HepG2 (cell line): ENCODE measurements at regions not wholly inside any gene's neighbourhood (a gene's known extent, or its start where the extent isn't known, plus 50 kb on each side); places are given as distances from the start of the nearest gene placed in this dataset.
A peak's percentile ranks its signal among the peaks of the same experiment; 100 is the strongest.

Experiments
- ATAC-seq: fragments of 200-7000 bp; cut with Tn5 transposase; 3 replicates; pipeline ENCODE4 v1.9.1; 2020; ENCODE audit warnings: mild to moderate bottlenecking, moderate library complexity
- BruUV-seq: library from RNA; stranded (reverse); fragments of 400-500 nt; replicated peaks from 2 replicates; lab custom pipeline; 2021; lab: Mats Ljungman, UMichigan
- CTCF ChIA-PET: fragments of 300-600 bp; formaldehyde crosslinking; extraction: SDS; loops from one replicate; lab custom pipeline; 2021; ENCODE audit warnings: low total read pairs, inconsistent platforms, low intra/inter-chr PET ratio; lab: Yijun Ruan, JAX
- POLR2A ChIA-PET: fragments of 350-600 bp; sonication (Branson Sonifier 250); formaldehyde crosslinking; loops from one replicate; lab custom pipeline; 2020; ENCODE audit warnings: antibody characterized with exemption, inconsistent platforms; lab: Yijun Ruan, JAX
- DNase-seq: peaks from one replicate; pipeline ENCODE4 v3.0.0-alpha.2; 2015; ENCODE audit warnings: low spot score
- FAIRE-seq: peaks from 3 replicates; lab custom pipeline; 2011; peaks lifted over from hg19 to GRCh38; lab: Jason Lieb, UNC
- H2AFZ ChIP-seq: one replicate; pipeline ENCODE4 v1.6.1; 2011; ENCODE audit warnings: low read length, inconsistent platforms
- H3K27ac ChIP-seq: fragments of 300-600 bp; 3 replicates; pipeline ENCODE4 v1.8.0; 2011; ENCODE audit warnings: mixed run types, mild to moderate bottlenecking, mixed read lengths, low read length, inconsistent platforms; ENCODE audit not compliant: insufficient read depth; ENCODE audit errors: extremely low read length
- H3K27me3 ChIP-seq, 2 experiments: fragments of 200-600 bp in 1 of 2; 2 replicates in 1 of 2; 3 replicates in 1 of 2; pipeline versions ENCODE4 v1.6.0 to v1.8.0; 2011; ENCODE audit warnings: low read length in 2 of 2, mild to moderate bottlenecking in 2 of 2, moderate library complexity in 2 of 2, inconsistent platforms in 1 of 2; ENCODE audit not compliant: insufficient read depth in 2 of 2, control insufficient read depth in 1 of 2
- H3K36me3 ChIP-seq, 2 experiments: fragments of 200-600 bp in 1 of 2; replicated peaks in 1 of 2; 2 replicates in 1 of 2; 3 replicates in 1 of 2; pipeline versions ENCODE4 v1.5.1 to v1.8.0; 2011; ENCODE audit warnings: low read length in 2 of 2, inconsistent platforms in 1 of 2; ENCODE audit not compliant: insufficient read depth in 2 of 2, control insufficient read depth in 1 of 2
- H3K4me1 ChIP-seq: 2 replicates; pipeline ENCODE4 v1.5.1; 2012; ENCODE audit warnings: low read length, inconsistent platforms; ENCODE audit not compliant: insufficient read depth
- H3K4me2 ChIP-seq: 2 replicates; pipeline ENCODE4 v1.6.0; 2011; ENCODE audit warnings: low read depth, low read length, inconsistent platforms
- H3K4me3 ChIP-seq, 3 experiments: fragments of 200-600 bp in 1 of 3; sonication (generic), shearing (Covaris generic) in 1 of 3; replicated peaks in 1 of 3; 2 replicates each; pipeline ENCODE4 v1.5.1; 2011 to 2016; ENCODE audit warnings: low read length in 3 of 3, inconsistent platforms in 2 of 3, low read depth in 2 of 3, mild to moderate bottlenecking in 2 of 3, control low read depth in 1 of 3, mixed read lengths in 1 of 3; ENCODE audit not compliant: insufficient read depth in 1 of 3
- H3K79me2 ChIP-seq: one replicate; pipeline ENCODE4 v1.6.1; 2011; ENCODE audit warnings: low read length, inconsistent platforms; ENCODE audit not compliant: insufficient read depth
- H3K9ac ChIP-seq: 2 replicates; pipeline ENCODE4 v1.6.0; 2011; ENCODE audit warnings: mild to moderate bottlenecking, low read depth, low read length, inconsistent platforms; ENCODE audit not compliant: insufficient read depth
- H3K9me3 ChIP-seq: 2 replicates; pipeline ENCODE4 v1.5.1; 2012; ENCODE audit warnings: mild to moderate bottlenecking, low read length
- H4K20me1 ChIP-seq: 2 replicates; pipeline ENCODE4 v1.6.0; 2011; ENCODE audit warnings: inconsistent platforms, mild to moderate bottlenecking, low read length, moderate library complexity; ENCODE audit not compliant: insufficient read depth
- ARID5B ChIP-seq: IDR thresholded peaks from 2 replicates; pipeline ENCODE4 v1.4.0; 2020; ENCODE audit warnings: mild to moderate bottlenecking, missing genetic modification reagents
- ELF4 ChIP-seq: sonication (generic); formaldehyde crosslinking; IDR thresholded peaks from 2 replicates; pipeline ENCODE4 v1.5.0; 2020; ENCODE audit warnings: missing genetic modification reagents, mild to moderate bottlenecking, moderate library complexity, borderline replicate concordance
- ETV5 ChIP-seq: IDR thresholded peaks from 2 replicates; pipeline ENCODE4 v1.6.1; 2018; ENCODE audit warnings: missing biosample characterization, missing genetic modification reagents, inconsistent platforms, borderline replicate concordance
- ETV6 ChIP-seq: sonication (generic); formaldehyde crosslinking; conservative IDR thresholded peaks from 2 replicates; pipeline ENCODE4 v1.4.0; 2020; ENCODE audit warnings: missing genetic modification reagents
- FOXP1 ChIP-seq, 2 experiments: fragments of 450-650 bp in 1 of 2; IDR thresholded peaks; 2 replicates each; pipeline ENCODE4 v1.6.1; 2017 to 2018; ENCODE audit warnings: antibody characterized with exemption in 1 of 2
- POGZ ChIP-seq: sonication (generic); formaldehyde crosslinking; IDR thresholded peaks from 2 replicates; pipeline ENCODE4 v1.4.0; 2020; ENCODE audit warnings: mild to moderate bottlenecking, missing genetic modification reagents
- SOX5 ChIP-seq: IDR thresholded peaks from 2 replicates; pipeline ENCODE4 v1.6.1; 2016; ENCODE audit warnings: borderline replicate concordance
- SOX6 ChIP-seq, 2 experiments: fragments of 450-650 bp in 1 of 2; sonication (generic) in 1 of 2; formaldehyde crosslinking in 1 of 2; IDR thresholded peaks; 2 replicates each; pipeline versions ENCODE4 v1.4.0 to v1.6.1; 2017 to 2020; ENCODE audit warnings: antibody characterized with exemption in 1 of 2, mild to moderate bottlenecking in 1 of 2, missing genetic modification reagents in 1 of 2
- THRA ChIP-seq: sonication (generic); formaldehyde crosslinking; IDR thresholded peaks from 2 replicates; pipeline ENCODE4 v1.4.0; 2020; ENCODE audit warnings: missing genetic modification reagents, borderline replicate concordance
- ZNF430 ChIP-seq: sonication (generic); formaldehyde crosslinking; IDR thresholded peaks from 2 replicates; pipeline ENCODE4 v1.9.0; 2021; ENCODE audit warnings: mild to moderate bottlenecking, missing genetic modification reagents
- ZNF670 ChIP-seq: sonication (generic); formaldehyde crosslinking; IDR thresholded peaks from 2 replicates; pipeline ENCODE4 v1.8.0; 2022; ENCODE audit warnings: mild to moderate bottlenecking, missing genetic modification reagents, borderline replicate concordance
- ZNF709 ChIP-seq: sonication (generic); formaldehyde crosslinking; IDR thresholded peaks from 2 replicates; pipeline ENCODE4 v1.5.0; 2020; ENCODE audit warnings: mild to moderate bottlenecking, missing genetic modification reagents
- WGBS: methylation state at CpG from one replicate; pipeline ENCODE4 v1.1.6; 2017; ENCODE audit warnings: low lambda C conversion rate; 5-methylcytosine and 5-hydroxymethylcytosine counted together
- in situ Hi-C: cut with HindIII; loops from 2 replicates; pipeline ENCODE4 v1.10.0; 2017; ENCODE audit warnings: low pct_unique_long_range_greater_than_20kb; ENCODE audit not compliant: extremely low pct_ligation_motif_present
- intact Hi-C: fragments of 100-400 bp; cut with micrococcal nuclease; formaldehyde crosslinking; loops from one replicate; pipeline ENCODE4 v1.10.0; 2022; ENCODE audit not compliant: unreplicated experiment
- TF ChIP-seq, protein P1 (sequence below): sonication (generic); formaldehyde crosslinking; IDR thresholded peaks from 2 replicates; pipeline ENCODE4 v1.4.0; 2020; ENCODE audit warnings: missing genetic modification reagents
- TF ChIP-seq, protein P2 (sequence below): sonication (generic); formaldehyde crosslinking; IDR thresholded peaks from 2 replicates; pipeline ENCODE4 v1.4.0; 2020; ENCODE audit warnings: missing genetic modification reagents

GRCh38 chr5:96279801-96280542 lies 153.1 kb downstream of the PCSK1 start:
- Histone ChIP-seq H3K79me2 (no peaks in the 10 kb centered on the region), H3K9me3 (no peaks in the 10 kb centered on the region), H3K9ac (no peak overlapping the region), H2AFZ (no peak overlapping the region), H4K20me1 (no peaks in the 10 kb centered on the region), H3K27me3 (no peaks in the 10 kb centered on the region), H3K27ac (no peak overlapping the region), H3K4me3 (no peak overlapping the region), H3K4me2 (no peak overlapping the region), H3K4me1 (peaks cover 36% of the 10 kb centered on the region), H3K36me3 (no peaks in the 10 kb centered on the region)
- 87% methylated on average over 6 of the region's 6 CpGs for WGBS
- peak; percentile 62 for DNase-seq
- in situ Hi-C loops (no loop called here), intact Hi-C loops (no loop called here)
- ChIA-PET POLR2A (no interaction called here), CTCF (no interaction called here)
- no peak for FAIRE-seq
- no TSS peak for BruUV-seq
- no peak for ATAC-seq
- TF ChIP-seq ELF4 (CRISPR knock-in tag) = no peak
- TF ChIP-seq, protein P1, sequence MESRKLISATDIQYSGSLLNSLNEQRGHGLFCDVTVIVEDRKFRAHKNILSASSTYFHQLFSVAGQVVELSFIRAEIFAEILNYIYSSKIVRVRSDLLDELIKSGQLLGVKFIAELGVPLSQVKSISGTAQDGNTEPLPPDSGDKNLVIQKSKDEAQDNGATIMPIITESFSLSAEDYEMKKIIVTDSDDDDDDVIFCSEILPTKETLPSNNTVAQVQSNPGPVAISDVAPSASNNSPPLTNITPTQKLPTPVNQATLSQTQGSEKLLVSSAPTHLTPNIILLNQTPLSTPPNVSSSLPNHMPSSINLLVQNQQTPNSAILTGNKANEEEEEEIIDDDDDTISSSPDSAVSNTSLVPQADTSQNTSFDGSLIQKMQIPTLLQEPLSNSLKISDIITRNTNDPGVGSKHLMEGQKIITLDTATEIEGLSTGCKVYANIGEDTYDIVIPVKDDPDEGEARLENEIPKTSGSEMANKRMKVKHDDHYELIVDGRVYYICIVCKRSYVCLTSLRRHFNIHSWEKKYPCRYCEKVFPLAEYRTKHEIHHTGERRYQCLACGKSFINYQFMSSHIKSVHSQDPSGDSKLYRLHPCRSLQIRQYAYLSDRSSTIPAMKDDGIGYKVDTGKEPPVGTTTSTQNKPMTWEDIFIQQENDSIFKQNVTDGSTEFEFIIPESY (CRISPR knock-in tag) = peak; percentile 88
- TF ChIP-seq ETV6 (CRISPR knock-in tag) = no peak
- peak; percentile 55; the same call in 1 of the 2 replicates for TF ChIP-seq ARID5B (CRISPR knock-in tag)
- peak; percentile 25; the same call in 1 of the 2 replicates for TF ChIP-seq ETV5 (CRISPR knock-in tag)
- TF ChIP-seq ZNF670 (CRISPR knock-in tag) = no peak
- no peak for TF ChIP-seq ZNF709 (CRISPR knock-in tag)
- TF ChIP-seq, protein P2, sequence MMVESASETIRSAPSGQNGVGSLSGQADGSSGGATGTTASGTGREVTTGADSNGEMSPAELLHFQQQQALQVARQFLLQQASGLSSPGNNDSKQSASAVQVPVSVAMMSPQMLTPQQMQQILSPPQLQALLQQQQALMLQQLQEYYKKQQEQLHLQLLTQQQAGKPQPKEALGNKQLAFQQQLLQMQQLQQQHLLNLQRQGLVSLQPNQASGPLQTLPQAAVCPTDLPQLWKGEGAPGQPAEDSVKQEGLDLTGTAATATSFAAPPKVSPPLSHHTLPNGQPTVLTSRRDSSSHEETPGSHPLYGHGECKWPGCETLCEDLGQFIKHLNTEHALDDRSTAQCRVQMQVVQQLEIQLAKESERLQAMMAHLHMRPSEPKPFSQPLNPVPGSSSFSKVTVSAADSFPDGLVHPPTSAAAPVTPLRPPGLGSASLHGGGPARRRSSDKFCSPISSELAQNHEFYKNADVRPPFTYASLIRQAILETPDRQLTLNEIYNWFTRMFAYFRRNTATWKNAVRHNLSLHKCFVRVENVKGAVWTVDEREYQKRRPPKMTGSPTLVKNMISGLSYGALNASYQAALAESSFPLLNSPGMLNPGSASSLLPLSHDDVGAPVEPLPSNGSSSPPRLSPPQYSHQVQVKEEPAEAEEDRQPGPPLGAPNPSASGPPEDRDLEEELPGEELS (CRISPR knock-in tag) = 0 out of 2 replicates have a peak, but pooled peaks have one; percentile 28
- TF ChIP-seq POGZ (CRISPR knock-in tag) = peak; percentile 23; the same call in 1 of the 2 replicates
- peak; percentile 39; the same call in 1 of the 2 replicates for TF ChIP-seq THRA (CRISPR knock-in tag)
- TF ChIP-seq SOX6 (IDR thresholded peaks at IDR 0.05) = no peak
- TF ChIP-seq SOX6 (CRISPR knock-in tag; IDR thresholded peaks at IDR 0.05) = 0 out of 2 replicates have a peak, but pooled peaks have one; percentile 48
- no peak for TF ChIP-seq FOXP1 (IDR thresholded peaks at IDR 0.05)
- TF ChIP-seq FOXP1 (CRISPR knock-in tag; IDR thresholded peaks at IDR 0.05) = peak; percentile 74
- TF ChIP-seq ZNF430 = no peak
- TF ChIP-seq SOX5 (CRISPR knock-in tag) = peak; percentile 70
